Hepatocyte (in vitro differentiated cells): ENCODE measurements at regions not wholly inside any gene's neighbourhood (a gene's known extent, or its start where the extent isn't known, plus 50 kb on each side); places are given as distances from the start of the nearest gene placed in this dataset.

Experiments
- CTCF ChIP-seq: fragments of 200-600 bp; sonication (generic); IDR thresholded peaks from 2 replicates; pipeline ENCODE4 v1.5.1; 2016; ENCODE audit warnings: antibody characterized with exemption, mild to moderate bottlenecking; ENCODE audit not compliant: poor library complexity
- EZH2phosphoT487 ChIP-seq: fragments of 200-600 bp; sonication (generic); IDR thresholded peaks from one replicate; pipeline ENCODE4 v1.6.1; 2018; ENCODE audit warnings: antibody characterized with exemption, mild to moderate bottlenecking, low read depth, moderate library complexity; ENCODE audit not compliant: unreplicated experiment, severe bottlenecking

GRCh38 chr9:96022445-96023051 is 147.1 kb downstream of the ERCC6L2 start:
- no peak for TF ChIP-seq CTCF
- no peak for TF ChIP-seq EZH2phosphoT487
